ENCODE measurements at regions not wholly inside any gene's neighbourhood (a gene's known extent, or its start where the extent isn't known, plus 50 kb on each side); places are given as distances from the start of the nearest gene placed in this dataset.
"Not testable (repeated sequence)": the region's sequence is repeated elsewhere in the genome, so short reads cannot be mapped to it uniquely, and the experiment has no call there.

- FAIRE-seq (no peak), DNase-seq (ENCODE audit: low spot score in 2 of 2) (no peak)
Measured at GRCh38 chr5:58312299-58312698, 147.6 kb downstream of the PLK2 start.

GRCh38 chr5:58311526-58311925, 148.4 kb downstream of the PLK2 start:
- FAIRE-seq: no peak
- DNase-seq (ENCODE audit: low spot score in 2 of 2): no peak

- FAIRE-seq; DNase-seq (ENCODE audit: low spot score in 2 of 2): not testable (repeated sequence)
Measured at GRCh38 chr5:58308384-58308783, 151.5 kb downstream of the PLK2 start.

- no peak for DNase-seq (ENCODE audit: low spot score in 2 of 2)
Measured at GRCh38 chr5:58300346-58300895, 159.5 kb downstream of the PLK2 start.

GRCh38 chr5:58299256-58299655, 160.6 kb downstream of the PLK2 start:
- no peak for FAIRE-seq
- DNase-seq (ENCODE audit: low spot score in 2 of 2): no peak

More at GRCh38 chr5:58300346-58300895, 159.5 kb downstream of the PLK2 start:
- FAIRE-seq: no peak

GRCh38 chr5:58294598-58295305, 165.1 kb downstream of the PLK2 start:
- FAIRE-seq (no peak), DNase-seq (ENCODE audit: low spot score in 2 of 2) (no peak)

- FAIRE-seq; DNase-seq (ENCODE audit: low spot score in 2 of 2): not testable (repeated sequence)
Measured at GRCh38 chr5:58288275-58288674, 171.6 kb downstream of the PLK2 start.

- no peak for FAIRE-seq
- DNase-seq (ENCODE audit: low spot score in 2 of 2): no peak
Measured at GRCh38 chr5:58286741-58287140, 173.1 kb downstream of the PLK2 start.

- DNase-seq (ENCODE audit: low spot score in 2 of 2) (no peak), FAIRE-seq (no peak)
Measured at GRCh38 chr5:58285900-58286299, 174.0 kb downstream of the PLK2 start.

GRCh38 chr5:58284886-58285285, 175.0 kb downstream of the PLK2 start:
- DNase-seq (ENCODE audit: low spot score in 2 of 2) (no peak), FAIRE-seq (no peak)

- DNase-seq (ENCODE audit: low spot score in 2 of 2) (no peak), FAIRE-seq (no peak)
Measured at GRCh38 chr5:58281189-58281588, 178.7 kb downstream of the PLK2 start.

GRCh38 chr5:58279259-58279658, 180.6 kb downstream of the PLK2 start:
- FAIRE-seq (no peak), DNase-seq (ENCODE audit: low spot score in 2 of 2) (no peak)

- no peak for DNase-seq (ENCODE audit: low spot score in 2 of 2)
- no peak for FAIRE-seq
Measured at GRCh38 chr5:58276431-58276830, 183.5 kb downstream of the PLK2 start.

- FAIRE-seq (no peak), DNase-seq (ENCODE audit: low spot score in 2 of 2) (no peak)
Measured at GRCh38 chr5:58275516-58275915, 184.4 kb downstream of the PLK2 start.

- FAIRE-seq (no peak), DNase-seq (ENCODE audit: low spot score in 2 of 2) (no peak)
Measured at GRCh38 chr5:58274191-58274590, 185.7 kb downstream of the PLK2 start.

- DNase-seq (ENCODE audit: low spot score in 2 of 2) (no peak), FAIRE-seq (no peak)
Measured at GRCh38 chr5:58273711-58274110, 186.2 kb downstream of the PLK2 start.

- DNase-seq (ENCODE audit: low spot score in 2 of 2): no peak
- no peak for FAIRE-seq
Measured at GRCh38 chr5:58268268-58268667, 191.6 kb downstream of the PLK2 start.

GRCh38 chr5:58266402-58266801, 193.5 kb downstream of the PLK2 start:
- DNase-seq (ENCODE audit: low spot score in 2 of 2): no peak
- FAIRE-seq: no peak

GRCh38 chr5:58265246-58265930, 194.5 kb downstream of the PLK2 start:
- DNase-seq (ENCODE audit: low spot score in 2 of 2) (no peak), FAIRE-seq (no peak)

- no peak for FAIRE-seq
Measured at GRCh38 chr5:58264276-58264675, 195.6 kb downstream of the PLK2 start.

GRCh38 chr5:58263296-58263695, 196.6 kb downstream of the PLK2 start:
- DNase-seq (ENCODE audit: low spot score in 2 of 2): no peak

More at GRCh38 chr5:58264276-58264675, 195.6 kb downstream of the PLK2 start:
- no peak for DNase-seq (ENCODE audit: low spot score in 2 of 2)

GRCh38 chr5:58262226-58262625, 197.7 kb downstream of the PLK2 start:
- FAIRE-seq (no peak), DNase-seq (ENCODE audit: low spot score in 2 of 2) (no peak)

More at GRCh38 chr5:58263296-58263695, 196.6 kb downstream of the PLK2 start:
- no peak for FAIRE-seq

Measured in frontal cortex (tissue), 3 donors.